HCT116 (cell line): ENCODE measurements at regions not wholly inside any gene's neighbourhood (a gene's known extent, or its start where the extent isn't known, plus 50 kb on each side); places are given as distances from the start of the nearest gene placed in this dataset.
"Not testable (repeated sequence)": the region's sequence is repeated elsewhere in the genome, so short reads cannot be mapped to it uniquely, and the experiment has no call there.

Source experiments
- ATAC-seq: fragments of 200-7000 bp; cut with Tn5 transposase; 2 replicates; pipeline ENCODE4 v1.9.1; 2020; ENCODE audit warnings: mild to moderate bottlenecking, moderate library complexity
- BruUV-seq: library from RNA; stranded (reverse); fragments of 400-500 nt; replicated peaks from 2 replicates; lab custom pipeline; 2021; lab: Mats Ljungman, UMichigan
- CTCF ChIA-PET: fragments of 300-600 bp; sonication (Branson Sonifier 250); formaldehyde crosslinking; loops from one replicate; lab custom pipeline; 2021; ENCODE audit warnings: antibody characterized with exemption; lab: Charles Lee
- POLR2A ChIA-PET: fragments of 300-600, 350-600 bp; sonication (Branson Sonifier 250); formaldehyde crosslinking; loops from one replicate; lab custom pipeline; 2021; ENCODE audit warnings: antibody characterized with exemption; lab: Charles Lee
- RAD21 ChIA-PET, 2 experiments: fragments of 300-600 bp; sonication (Branson Sonifier 250); formaldehyde crosslinking; loops; one replicate each; lab custom pipeline; 2023; ENCODE audit warnings: low total read pairs in 2 of 2; ENCODE audit not compliant: uncharacterized antibody in 2 of 2, unreplicated experiment in 2 of 2, low non-redundant PET in 1 of 2; lab: Charles Lee
- DNase-seq: peaks from one replicate; pipeline ENCODE4 v3.0.0-alpha.2; 2010; ENCODE audit warnings: low read depth, low spot score
- H2AFZ ChIP-seq: fragments of 200-600 bp; shearing (Covaris generic), sonication (generic); 2 replicates; pipeline ENCODE4 v1.6.1; 2017; ENCODE audit warnings: low read depth, mixed run types, mixed read lengths, antibody characterized with exemption, low read length; ENCODE audit not compliant: poor library complexity, severe bottlenecking
- H3K27ac ChIP-seq: 2 replicates; pipeline ENCODE4 v1.5.1; 2012; ENCODE audit warnings: low read depth, low read length
- H3K27me3 ChIP-seq: fragments of 200-600 bp; sonication (generic); 2 replicates; pipeline ENCODE4 v1.6.1; 2016; ENCODE audit warnings: mixed run types, low read length, mixed read lengths; ENCODE audit not compliant: insufficient read depth
- H3K36me3 ChIP-seq, 2 experiments: fragments of 200-500 bp in 1 of 2; fragments of 200-600 bp in 1 of 2; sonication (Bioruptor generic) in 1 of 2; sonication (generic) in 1 of 2; 2 replicates each; pipeline versions ENCODE4 v1.5.1 to v1.6.1; 2014 to 2016; ENCODE audit warnings: low read length in 2 of 2, inconsistent platforms in 1 of 2, mixed read lengths in 1 of 2, mixed run types in 1 of 2; ENCODE audit not compliant: insufficient read depth in 2 of 2, control insufficient read depth in 1 of 2
- H3K4me1 ChIP-seq, 2 experiments: fragments of 200-600 bp in 1 of 2; sonication (generic) in 1 of 2; 2 replicates each; pipeline versions ENCODE4 v1.5.1 to v1.6.1; 2012 to 2017; ENCODE audit warnings: low read length in 2 of 2, inconsistent platforms in 1 of 2, mild to moderate bottlenecking in 1 of 2, mixed read lengths in 1 of 2, mixed run types in 1 of 2, moderate library complexity in 1 of 2; ENCODE audit not compliant: insufficient read depth in 2 of 2, control insufficient read depth in 1 of 2
- H3K4me2 ChIP-seq: fragments of 200-600 bp; sonication (generic); 2 replicates; pipeline ENCODE4 v1.6.1; 2017; ENCODE audit warnings: mixed run types, low read length, mixed read lengths
- H3K4me3 ChIP-seq, 2 experiments: fragments of 200-600 bp in 1 of 2; sonication (generic) in 1 of 2; replicated peaks in 1 of 2; 2 replicates each; pipeline ENCODE4 v1.5.1; 2011 to 2016; ENCODE audit warnings: low read length in 2 of 2, control low read depth in 1 of 2, low read depth in 1 of 2, mild to moderate bottlenecking in 1 of 2, mixed read lengths in 1 of 2, mixed run types in 1 of 2
- H3K79me2 ChIP-seq: fragments of 200-600 bp; sonication (generic); 2 replicates; pipeline ENCODE4 v1.6.1; 2017; ENCODE audit warnings: mild to moderate bottlenecking, mixed run types, low read length, moderate library complexity, mixed read lengths; ENCODE audit not compliant: insufficient read depth
- H3K9ac ChIP-seq: fragments of 200-600 bp; sonication (generic); 2 replicates; pipeline ENCODE4 v1.6.1; 2016; ENCODE audit warnings: low read length, mixed read lengths
- H3K9me2 ChIP-seq: fragments of 200-600 bp; sonication (generic), shearing (Covaris generic); 2 replicates; pipeline ENCODE4 v1.6.1; 2017; ENCODE audit warnings: mixed run types, mild to moderate bottlenecking, moderate library complexity; ENCODE audit not compliant: insufficient read depth
- H3K9me3 ChIP-seq, 2 experiments: fragments of 200-500 bp in 1 of 2; fragments of 200-600 bp in 1 of 2; sonication (Bioruptor generic) in 1 of 2; sonication (generic) in 1 of 2; 2 replicates each; pipeline ENCODE4 v1.6.1; 2014 to 2017; ENCODE audit warnings: low read length in 2 of 2, mixed read lengths in 2 of 2, inconsistent platforms in 1 of 2, low read depth in 1 of 2, mild to moderate bottlenecking in 1 of 2, mixed run types in 1 of 2, moderate library complexity in 1 of 2; ENCODE audit not compliant: control insufficient read depth in 1 of 2, insufficient read depth in 1 of 2
- H4K20me1 ChIP-seq: fragments of 200-600 bp; sonication (generic), shearing (Covaris generic); 2 replicates; pipeline ENCODE4 v1.6.1; 2017; ENCODE audit warnings: mixed run types, mild to moderate bottlenecking, moderate library complexity; ENCODE audit not compliant: insufficient read depth
- CBX3 ChIP-seq: IDR thresholded peaks from 2 replicates; pipeline ENCODE4 v1.6.1; 2012; ENCODE audit warnings: low read depth
- CEBPB ChIP-seq: IDR thresholded peaks from 2 replicates; pipeline ENCODE4 v1.6.1; 2012; ENCODE audit warnings: low read depth
- EGR1 ChIP-seq: IDR thresholded peaks from 2 replicates; pipeline ENCODE4 v1.6.1; 2012; ENCODE audit warnings: low read depth
- ELF1 ChIP-seq: IDR thresholded peaks from 2 replicates; pipeline ENCODE4 v1.6.1; 2012; ENCODE audit warnings: low read depth, borderline replicate concordance
- EZH2phosphoT487 ChIP-seq: fragments of 200-600 bp; IDR thresholded peaks from 2 replicates; pipeline ENCODE4 v1.6.1; 2018; ENCODE audit warnings: antibody characterized with exemption, borderline replicate concordance
- FOSL1 ChIP-seq: IDR thresholded peaks from 2 replicates; pipeline ENCODE4 v1.6.1; 2012; ENCODE audit warnings: low read depth
- JUND ChIP-seq: IDR thresholded peaks from 2 replicates; pipeline ENCODE4 v1.6.1; 2012
- POLR2AphosphoS5 ChIP-seq: IDR thresholded peaks from 2 replicates; pipeline ENCODE4 v1.6.1; 2011; ENCODE audit warnings: mild to moderate bottlenecking, low read depth, low read length, moderate library complexity
- RAD21 ChIP-seq: IDR thresholded peaks from 2 replicates; pipeline ENCODE4 v1.6.1; 2012; ENCODE audit warnings: low read depth, mild to moderate bottlenecking
- SIN3A ChIP-seq: IDR thresholded peaks from 2 replicates; pipeline ENCODE4 v1.6.1; 2012; ENCODE audit warnings: low read depth
- SRF ChIP-seq: IDR thresholded peaks from 2 replicates; pipeline ENCODE4 v1.6.1; 2012; ENCODE audit warnings: low read depth
- TCF7L2 ChIP-seq: IDR thresholded peaks from 2 replicates; pipeline ENCODE4 v1.7.0; 2011; ENCODE audit warnings: borderline replicate concordance, inconsistent platforms; ENCODE audit not compliant: insufficient read depth, insufficient read length; ENCODE audit errors: extremely low read depth
- YY1 ChIP-seq: IDR thresholded peaks from 2 replicates; pipeline ENCODE4 v1.6.1; 2011; ENCODE audit warnings: low read length, low read depth, moderate library complexity, mild to moderate bottlenecking; ENCODE audit not compliant: insufficient replicate concordance; ENCODE audit errors: extremely low read depth
- ZFX ChIP-seq: fragments of 450-650 bp; IDR thresholded peaks from 2 replicates; pipeline ENCODE4 v1.6.1; 2017
- ZNF274 ChIP-seq: fragments of 200-500 bp; sonication (Bioruptor generic); IDR thresholded peaks from 2 replicates; pipeline ENCODE4 v1.6.1; 2014; ENCODE audit warnings: mild to moderate bottlenecking, low read depth, low read length, inconsistent platforms
- intact Hi-C: fragments of 100-400 bp; cut with micrococcal nuclease; formaldehyde crosslinking; loops from 2 replicates; pipeline ENCODE4 v1.10.0; 2022
- TF ChIP-seq, protein P1 (sequence below): IDR thresholded peaks from 2 replicates; pipeline ENCODE4 v1.6.1; 2012
- TF ChIP-seq, protein P2 (sequence below): IDR thresholded peaks from 2 replicates; pipeline ENCODE4 v1.6.1; 2011; ENCODE audit warnings: mild to moderate bottlenecking, low read length, moderate library complexity; ENCODE audit not compliant: insufficient replicate concordance; ENCODE audit errors: extremely low read depth
- TF ChIP-seq, protein P3 (sequence below): IDR thresholded peaks from 2 replicates; pipeline ENCODE4 v1.6.1; 2012
- TF ChIP-seq, protein P4 (sequence below): IDR thresholded peaks from 2 replicates; pipeline ENCODE4 v1.6.1; 2012; ENCODE audit warnings: low read depth

DNA sequence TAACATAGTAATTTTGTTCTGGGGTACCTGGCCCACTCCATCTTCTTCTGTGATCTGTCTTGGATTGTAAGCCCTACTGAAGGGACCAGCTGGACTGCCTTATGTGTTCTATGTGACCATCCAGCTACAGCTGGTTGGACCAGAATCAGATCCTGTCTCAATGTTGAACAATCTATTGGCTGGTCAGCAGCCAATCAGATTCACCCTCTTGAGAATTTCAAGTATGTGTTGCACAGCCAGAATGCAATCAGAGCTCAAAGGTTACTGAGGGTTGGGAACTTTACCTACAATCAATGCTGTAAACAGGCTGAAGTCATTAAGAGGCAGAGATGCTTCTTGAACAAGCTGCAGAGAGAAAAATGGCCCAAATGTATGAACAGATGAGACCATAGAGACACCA, 61.9 kb downstream of the KCNC4 start:
- no peaks in the 10 kb centered on the region for H3K79me2 ChIP-seq
- H3K4me3 ChIP-seq = no peak overlapping the region
- no peaks in the 10 kb centered on the region for H3K36me3 ChIP-seq
- RAD21 ChIA-PET = no interaction called here
- CTCF ChIA-PET = no interaction called here
- H3K9me3 ChIP-seq = no peaks in the 10 kb centered on the region; a peak in 1 of 4 replicates
- POLR2A ChIA-PET = no interaction called here
- BruUV-seq = no TSS peak
- no peak overlapping the region for H3K27ac ChIP-seq
- DNase-seq = no peak
- no peak overlapping the region for H3K9ac ChIP-seq
- no peaks in the 10 kb centered on the region; the same call in 1 of the 2 replicates for H3K27me3 ChIP-seq
- TF ChIP-seq SRF (no peak), YY1 (no peak), CBX3 (no peak), ZFX (no peak), EGR1 (no peak), ZNF274 (no peak), JUND (no peak), RAD21 (no peak), FOSL1 (no peak), TCF7L2 (no peak), ELF1 (no peak), EZH2phosphoT487 (no peak), SIN3A (no peak), CEBPB (no peak), POLR2AphosphoS5 (no peak)
- TF ChIP-seq, protein P1, sequence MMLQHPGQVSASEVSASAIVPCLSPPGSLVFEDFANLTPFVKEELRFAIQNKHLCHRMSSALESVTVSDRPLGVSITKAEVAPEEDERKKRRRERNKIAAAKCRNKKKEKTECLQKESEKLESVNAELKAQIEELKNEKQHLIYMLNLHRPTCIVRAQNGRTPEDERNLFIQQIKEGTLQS = no peak
- TF ChIP-seq, protein P2, sequence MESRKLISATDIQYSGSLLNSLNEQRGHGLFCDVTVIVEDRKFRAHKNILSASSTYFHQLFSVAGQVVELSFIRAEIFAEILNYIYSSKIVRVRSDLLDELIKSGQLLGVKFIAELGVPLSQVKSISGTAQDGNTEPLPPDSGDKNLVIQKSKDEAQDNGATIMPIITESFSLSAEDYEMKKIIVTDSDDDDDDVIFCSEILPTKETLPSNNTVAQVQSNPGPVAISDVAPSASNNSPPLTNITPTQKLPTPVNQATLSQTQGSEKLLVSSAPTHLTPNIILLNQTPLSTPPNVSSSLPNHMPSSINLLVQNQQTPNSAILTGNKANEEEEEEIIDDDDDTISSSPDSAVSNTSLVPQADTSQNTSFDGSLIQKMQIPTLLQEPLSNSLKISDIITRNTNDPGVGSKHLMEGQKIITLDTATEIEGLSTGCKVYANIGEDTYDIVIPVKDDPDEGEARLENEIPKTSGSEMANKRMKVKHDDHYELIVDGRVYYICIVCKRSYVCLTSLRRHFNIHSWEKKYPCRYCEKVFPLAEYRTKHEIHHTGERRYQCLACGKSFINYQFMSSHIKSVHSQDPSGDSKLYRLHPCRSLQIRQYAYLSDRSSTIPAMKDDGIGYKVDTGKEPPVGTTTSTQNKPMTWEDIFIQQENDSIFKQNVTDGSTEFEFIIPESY = no peak
- TF ChIP-seq, protein P3, sequence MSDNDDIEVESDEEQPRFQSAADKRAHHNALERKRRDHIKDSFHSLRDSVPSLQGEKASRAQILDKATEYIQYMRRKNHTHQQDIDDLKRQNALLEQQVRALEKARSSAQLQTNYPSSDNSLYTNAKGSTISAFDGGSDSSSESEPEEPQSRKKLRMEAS = no peak
- TF ChIP-seq, protein P4, sequence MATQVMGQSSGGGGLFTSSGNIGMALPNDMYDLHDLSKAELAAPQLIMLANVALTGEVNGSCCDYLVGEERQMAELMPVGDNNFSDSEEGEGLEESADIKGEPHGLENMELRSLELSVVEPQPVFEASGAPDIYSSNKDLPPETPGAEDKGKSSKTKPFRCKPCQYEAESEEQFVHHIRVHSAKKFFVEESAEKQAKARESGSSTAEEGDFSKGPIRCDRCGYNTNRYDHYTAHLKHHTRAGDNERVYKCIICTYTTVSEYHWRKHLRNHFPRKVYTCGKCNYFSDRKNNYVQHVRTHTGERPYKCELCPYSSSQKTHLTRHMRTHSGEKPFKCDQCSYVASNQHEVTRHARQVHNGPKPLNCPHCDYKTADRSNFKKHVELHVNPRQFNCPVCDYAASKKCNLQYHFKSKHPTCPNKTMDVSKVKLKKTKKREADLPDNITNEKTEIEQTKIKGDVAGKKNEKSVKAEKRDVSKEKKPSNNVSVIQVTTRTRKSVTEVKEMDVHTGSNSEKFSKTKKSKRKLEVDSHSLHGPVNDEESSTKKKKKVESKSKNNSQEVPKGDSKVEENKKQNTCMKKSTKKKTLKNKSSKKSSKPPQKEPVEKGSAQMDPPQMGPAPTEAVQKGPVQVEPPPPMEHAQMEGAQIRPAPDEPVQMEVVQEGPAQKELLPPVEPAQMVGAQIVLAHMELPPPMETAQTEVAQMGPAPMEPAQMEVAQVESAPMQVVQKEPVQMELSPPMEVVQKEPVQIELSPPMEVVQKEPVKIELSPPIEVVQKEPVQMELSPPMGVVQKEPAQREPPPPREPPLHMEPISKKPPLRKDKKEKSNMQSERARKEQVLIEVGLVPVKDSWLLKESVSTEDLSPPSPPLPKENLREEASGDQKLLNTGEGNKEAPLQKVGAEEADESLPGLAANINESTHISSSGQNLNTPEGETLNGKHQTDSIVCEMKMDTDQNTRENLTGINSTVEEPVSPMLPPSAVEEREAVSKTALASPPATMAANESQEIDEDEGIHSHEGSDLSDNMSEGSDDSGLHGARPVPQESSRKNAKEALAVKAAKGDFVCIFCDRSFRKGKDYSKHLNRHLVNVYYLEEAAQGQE = no peak
- TF ChIP-seq, all 23 proteins: peak for 0
- H3K4me1 ChIP-seq = no peaks in the 10 kb centered on the region
- H3K4me2 ChIP-seq = no peak overlapping the region
- ATAC-seq = no peak
- intact Hi-C loops = no loop called here
- H3K9me2 ChIP-seq = no peaks in the 10 kb centered on the region
- H2AFZ ChIP-seq = no peak overlapping the region
- no peaks in the 10 kb centered on the region for H4K20me1 ChIP-seq

DNA sequence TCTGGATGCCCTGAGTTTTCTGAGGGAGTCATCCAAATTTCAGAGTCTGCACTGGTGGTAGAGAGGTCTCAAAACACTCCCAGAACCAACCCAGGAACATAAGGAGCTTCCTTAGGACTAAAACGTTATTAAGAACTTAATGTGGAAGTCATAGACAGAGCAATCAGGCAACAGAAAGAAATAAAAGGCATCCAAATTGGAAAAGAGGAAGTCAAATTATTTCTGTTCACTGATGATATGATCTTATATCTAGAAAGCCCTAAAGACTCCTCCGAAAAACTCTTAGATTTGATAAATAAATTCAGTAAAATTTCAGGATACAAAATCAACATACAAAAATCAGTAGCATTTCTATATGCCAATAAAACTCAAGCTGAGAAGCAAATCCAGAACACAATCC, 63.7 kb downstream of the KCNC4 start:
- H2AFZ ChIP-seq, H3K9me2 ChIP-seq, H3K79me2 ChIP-seq, H3K9ac ChIP-seq, H3K27me3 ChIP-seq, POLR2A ChIA-PET, H4K20me1 ChIP-seq, DNase-seq, intact Hi-C loops, H3K9me3 ChIP-seq, H3K4me2 ChIP-seq, ATAC-seq, CTCF ChIA-PET, RAD21 ChIA-PET, H3K4me1 ChIP-seq, H3K36me3 ChIP-seq, H3K4me3 ChIP-seq, H3K27ac ChIP-seq, BruUV-seq: not testable (repeated sequence)
